AG04450 (cell line): ENCODE measurements at regions not wholly inside any gene's neighbourhood (a gene's known extent, or its start where the extent isn't known, plus 50 kb on each side); places are given as distances from the start of the nearest gene placed in this dataset.

Experiments used
- CTCF ChIA-PET: fragments of 300-600, 350-600 bp; formaldehyde crosslinking; extraction: SDS; loops from one replicate; lab custom pipeline; 2022; ENCODE audit warnings: antibody characterized with exemption, inconsistent platforms; lab: Charles Lee
- POLR2A ChIA-PET: fragments of 350-600 bp; formaldehyde crosslinking; extraction: SDS; loops from one replicate; lab custom pipeline; 2021; ENCODE audit warnings: antibody characterized with exemption, inconsistent platforms; lab: Yijun Ruan, JAX
- DNase-seq: peaks from one replicate; pipeline ENCODE4 v3.0.0-alpha.2; 2011; ENCODE audit warnings: low read depth, low spot score
- H3K27ac ChIP-seq: one replicate; pipeline ENCODE4 v1.5.1; 2012; ENCODE audit warnings: low read depth, low read length, control low read depth
- H3K27me3 ChIP-seq: one replicate; pipeline ENCODE4 v1.6.0; 2012; ENCODE audit warnings: low read length; ENCODE audit not compliant: control insufficient read depth, insufficient read depth
- H3K4me3 ChIP-seq: 2 replicates; pipeline ENCODE4 v1.5.1; 2011; ENCODE audit warnings: mild to moderate bottlenecking, low read depth, low read length, control low read depth
- H3K9me3 ChIP-seq: 2 replicates; pipeline ENCODE4 v1.5.1; 2012; ENCODE audit warnings: low read length; ENCODE audit not compliant: control insufficient read depth, insufficient read depth
- TF ChIP-seq, protein P1 (sequence below): IDR thresholded peaks from 2 replicates; pipeline ENCODE4 v1.5.1; 2011; ENCODE audit warnings: low read depth, low read length, control low read depth, inconsistent platforms

DNA sequence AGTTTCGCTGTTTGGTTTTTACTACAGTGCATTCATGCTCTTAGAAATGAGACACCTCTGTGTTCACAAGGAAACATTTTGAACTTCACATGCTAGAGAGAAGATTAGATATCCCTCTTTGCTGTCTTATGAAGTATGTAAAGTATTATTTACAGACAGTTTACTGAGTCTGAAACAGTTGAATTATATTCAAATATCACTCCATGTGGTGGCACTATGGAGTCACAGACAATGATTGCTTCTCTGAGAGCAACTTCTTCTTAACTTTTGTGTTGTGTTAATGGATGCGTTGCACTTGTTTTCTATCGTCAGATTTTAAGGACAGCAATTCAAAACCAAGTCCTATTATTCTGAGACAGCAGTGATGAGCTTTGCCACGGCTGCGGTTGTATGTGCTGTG, 823.6 kb downstream of the GALR1 start:
- CTCF ChIA-PET: no interaction called here
- no peak overlapping the region for H3K27ac ChIP-seq
- no peak for DNase-seq
- H3K4me3 ChIP-seq: no peak overlapping the region
- POLR2A ChIA-PET: no interaction called here
- H3K27me3 ChIP-seq: no peaks in the 10 kb centered on the region
- TF ChIP-seq, protein P1, sequence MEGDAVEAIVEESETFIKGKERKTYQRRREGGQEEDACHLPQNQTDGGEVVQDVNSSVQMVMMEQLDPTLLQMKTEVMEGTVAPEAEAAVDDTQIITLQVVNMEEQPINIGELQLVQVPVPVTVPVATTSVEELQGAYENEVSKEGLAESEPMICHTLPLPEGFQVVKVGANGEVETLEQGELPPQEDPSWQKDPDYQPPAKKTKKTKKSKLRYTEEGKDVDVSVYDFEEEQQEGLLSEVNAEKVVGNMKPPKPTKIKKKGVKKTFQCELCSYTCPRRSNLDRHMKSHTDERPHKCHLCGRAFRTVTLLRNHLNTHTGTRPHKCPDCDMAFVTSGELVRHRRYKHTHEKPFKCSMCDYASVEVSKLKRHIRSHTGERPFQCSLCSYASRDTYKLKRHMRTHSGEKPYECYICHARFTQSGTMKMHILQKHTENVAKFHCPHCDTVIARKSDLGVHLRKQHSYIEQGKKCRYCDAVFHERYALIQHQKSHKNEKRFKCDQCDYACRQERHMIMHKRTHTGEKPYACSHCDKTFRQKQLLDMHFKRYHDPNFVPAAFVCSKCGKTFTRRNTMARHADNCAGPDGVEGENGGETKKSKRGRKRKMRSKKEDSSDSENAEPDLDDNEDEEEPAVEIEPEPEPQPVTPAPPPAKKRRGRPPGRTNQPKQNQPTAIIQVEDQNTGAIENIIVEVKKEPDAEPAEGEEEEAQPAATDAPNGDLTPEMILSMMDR: no peak
- peaks cover 31% of the 10 kb centered on the region for H3K9me3 ChIP-seq

DNA sequence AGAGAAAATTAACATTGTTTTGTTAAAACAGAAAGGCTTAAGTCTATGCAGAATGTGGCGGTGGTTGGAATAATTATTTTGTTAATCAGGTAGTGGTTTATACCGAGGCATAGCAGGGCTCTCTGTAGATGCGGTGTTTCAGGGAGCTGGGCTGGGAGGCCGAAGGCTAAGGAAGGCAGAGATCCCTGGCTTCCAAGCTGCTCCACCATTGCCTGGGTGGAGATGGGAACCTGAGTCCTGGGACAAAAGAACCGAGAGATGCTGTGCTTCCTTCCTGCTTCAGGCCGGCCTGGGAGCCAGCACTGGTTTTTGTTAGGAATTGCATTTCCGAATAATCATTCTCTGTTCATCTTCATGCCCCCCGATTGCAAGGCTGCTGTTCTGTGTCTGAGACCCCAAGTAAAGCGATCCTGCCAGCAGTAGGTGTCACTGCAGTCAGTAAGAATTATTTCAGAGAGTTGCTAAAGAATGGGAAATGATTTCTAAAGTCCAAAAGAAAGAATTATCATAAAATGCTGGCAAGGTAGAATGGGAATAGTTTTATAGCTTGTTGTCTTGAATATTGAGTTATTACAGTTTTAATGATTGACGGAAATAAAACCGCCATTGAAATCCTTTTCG, 824.9 kb downstream of the GALR1 start:
- POLR2A ChIA-PET: no interaction called here

DNA sequence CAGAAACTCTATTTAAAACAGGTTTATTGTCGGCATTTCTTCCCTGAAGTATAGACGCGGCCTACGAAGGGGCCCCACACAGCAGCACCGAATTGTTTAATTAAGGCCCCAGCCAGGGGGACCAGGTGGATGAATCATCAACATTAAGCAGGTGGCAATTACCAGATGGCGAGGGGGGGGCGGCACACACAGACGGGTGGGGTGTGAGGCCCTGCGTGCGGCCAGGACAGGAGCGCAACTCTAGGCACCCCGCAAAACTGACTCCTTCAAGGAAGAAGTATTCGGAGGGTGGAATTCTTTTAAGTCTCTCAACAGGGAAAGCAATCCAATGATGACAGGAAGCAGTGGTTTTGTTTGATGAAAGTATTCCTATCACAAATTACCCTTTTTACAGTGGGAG, 830.4 kb downstream of the GALR1 start:
- no peak for DNase-seq
- POLR2A ChIA-PET: no interaction called here
- H3K27me3 ChIP-seq: no peaks in the 10 kb centered on the region
- CTCF ChIA-PET: no interaction called here
- H3K9me3 ChIP-seq: peaks cover 52% of the 10 kb centered on the region
- TF ChIP-seq, protein P1: no peak
- H3K4me3 ChIP-seq: no peak overlapping the region
- H3K27ac ChIP-seq: no peak overlapping the region

More for the DNA sequence above, 824.9 kb downstream of the GALR1 start:
- TF ChIP-seq, protein P1: no peak
- CTCF ChIA-PET: no interaction called here
- no peak overlapping the region for H3K4me3 ChIP-seq
- H3K27ac ChIP-seq: no peak overlapping the region
- peaks cover 28% of the 10 kb centered on the region for H3K9me3 ChIP-seq
- DNase-seq: no peak
- H3K27me3 ChIP-seq: no peaks in the 10 kb centered on the region

DNA sequence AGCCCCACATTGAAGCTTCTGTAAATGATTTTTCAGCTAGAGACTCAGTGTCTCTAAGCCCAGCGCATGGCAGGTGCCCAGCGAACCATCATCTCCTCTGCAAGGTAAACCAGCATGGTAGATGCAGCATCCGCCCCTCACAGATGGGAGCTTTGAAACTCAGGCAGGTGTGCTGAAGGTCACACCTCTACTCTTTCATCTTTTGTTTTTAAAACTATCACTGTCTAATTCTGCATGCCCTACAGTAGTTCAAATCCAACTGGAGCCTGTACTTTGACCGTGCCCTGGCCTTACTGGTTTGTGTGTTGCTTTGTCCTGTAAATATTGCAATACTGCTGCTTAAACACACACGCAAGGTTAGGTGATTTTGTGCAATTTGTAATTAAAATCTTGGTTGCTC, 831.1 kb downstream of the GALR1 start:
- Histone ChIP-seq H3K27ac (peak overlapping the region; percentile 11), H3K27me3 (no peaks in the 10 kb centered on the region), H3K9me3 (peaks cover 59% of the 10 kb centered on the region), H3K4me3 (no peak overlapping the region)
- ChIA-PET CTCF (no interaction called here), POLR2A (no interaction called here)
- DNase-seq: no peak
- TF ChIP-seq, protein P1: no peak

DNA sequence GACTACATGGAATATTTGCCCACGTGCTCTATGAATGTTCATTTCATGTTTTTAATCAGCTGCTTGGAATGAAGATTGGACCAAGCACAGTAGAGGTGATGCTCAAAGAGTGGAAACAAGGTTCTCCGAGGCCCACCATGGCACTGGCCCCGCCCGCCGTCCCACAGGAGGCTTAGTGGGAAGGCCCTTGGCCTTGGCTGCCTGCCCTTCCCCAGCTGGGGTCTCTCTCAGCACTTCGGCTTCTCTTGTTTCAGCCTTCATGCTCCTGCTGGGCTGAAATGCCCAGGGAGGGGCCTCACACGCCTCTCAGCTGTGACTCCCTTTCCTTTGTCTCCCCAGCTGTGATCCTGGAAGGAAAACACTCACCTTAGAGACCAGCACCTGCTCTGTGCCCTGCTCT, 833.2 kb downstream of the GALR1 start:
- TF ChIP-seq, protein P1: no peak
- Histone ChIP-seq H3K27me3 (no peaks in the 10 kb centered on the region), H3K27ac (no peak overlapping the region), H3K9me3 (peaks cover 77% of the 10 kb centered on the region), H3K4me3 (no peak overlapping the region)
- ChIA-PET POLR2A (no interaction called here), CTCF (no interaction called here)
- no peak for DNase-seq
